ENCODE measurements at regions not wholly inside any gene's neighbourhood (a gene's known extent, or its start where the extent isn't known, plus 50 kb on each side); places are given as distances from the start of the nearest gene placed in this dataset.

- DNase-seq = no peak
These were observed 152.9 kb downstream of the ACTL8 start for GRCh38 chr1:17907999-17908398.

- DNase-seq = no peak
These were observed 153.8 kb downstream of the ACTL8 start for GRCh38 chr1:17908945-17909344.

DNA sequence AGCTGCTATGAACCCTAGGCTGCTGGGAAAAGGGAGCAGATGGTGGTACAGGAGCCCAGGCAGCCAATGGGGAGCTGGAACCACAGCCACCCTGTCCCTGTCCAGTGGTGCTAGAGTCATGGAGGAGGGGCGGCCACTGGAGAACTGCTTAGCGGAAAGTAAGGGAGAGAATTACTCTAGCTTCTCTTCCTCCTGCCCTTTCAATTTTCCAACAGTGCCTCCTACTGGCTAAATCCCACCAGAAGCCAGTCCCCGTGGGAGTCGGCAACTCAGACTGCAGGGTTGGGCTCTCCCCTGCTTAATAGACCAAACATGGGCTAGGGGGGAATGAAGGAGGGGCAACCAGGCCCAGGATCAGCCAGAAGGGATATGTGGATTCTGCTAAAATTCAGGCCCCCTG is 154.5 kb downstream of the ACTL8 start:
- no peak for DNase-seq

DNA sequence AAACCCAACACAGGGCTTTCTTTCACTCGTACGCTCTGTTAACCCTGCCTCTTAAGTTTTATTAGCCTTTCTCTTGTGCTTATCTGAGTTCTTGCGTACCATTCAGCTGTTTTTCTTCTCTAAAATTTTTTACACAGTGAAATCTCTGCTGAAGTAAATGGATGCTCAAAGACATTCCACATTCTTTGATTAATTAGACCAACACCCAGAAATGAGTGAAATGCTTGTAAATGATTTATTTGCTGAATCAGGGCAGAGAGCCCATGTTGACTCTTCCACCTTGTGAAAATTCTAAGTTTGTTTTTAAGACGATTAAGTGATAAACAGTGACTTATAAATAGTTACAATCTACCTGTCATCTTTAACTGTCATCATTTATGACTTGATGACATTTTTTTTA is 156.7 kb downstream of the ACTL8 start:
- no peak for DNase-seq

- no peak for DNase-seq
These were observed 157.4 kb downstream of the ACTL8 start for GRCh38 chr1:17912491-17912890.

DNA sequence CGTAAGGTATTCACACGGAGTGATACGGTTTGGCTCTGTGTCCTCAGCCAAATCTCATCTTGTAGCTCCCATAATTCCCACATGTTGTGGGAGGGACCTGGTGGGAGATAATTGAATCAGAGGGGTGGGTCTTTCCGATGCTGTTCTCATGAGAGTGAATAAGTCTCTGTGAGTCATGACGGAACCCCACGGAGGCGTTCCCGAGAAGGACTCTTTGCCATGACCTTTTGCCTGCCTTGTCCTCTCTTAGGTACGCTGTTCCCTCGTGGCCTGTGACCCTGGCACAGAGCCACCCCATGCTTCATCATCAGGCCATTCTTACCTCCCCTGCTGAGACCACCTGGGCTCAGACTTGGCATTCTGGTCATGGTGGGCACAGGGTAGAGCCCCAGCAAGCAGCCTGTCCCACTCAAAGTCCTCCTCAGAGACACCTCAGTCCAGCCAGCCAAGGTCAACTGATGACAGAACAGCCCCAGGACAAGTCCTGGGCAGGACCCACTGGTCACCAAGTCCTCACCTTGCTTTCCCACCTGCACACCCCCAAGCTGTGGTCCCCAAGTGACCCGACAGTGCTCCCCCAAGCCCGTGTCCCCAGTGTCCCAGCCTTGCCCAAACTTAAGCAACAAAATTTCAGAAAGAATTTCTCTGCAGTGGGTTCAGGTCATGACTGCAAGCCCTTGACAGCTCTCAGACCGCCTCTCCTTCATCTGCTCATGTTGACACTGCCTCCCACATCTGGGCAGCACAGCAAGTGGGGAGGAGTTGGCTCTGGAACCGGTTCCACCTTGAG is 158.4 kb downstream of the ACTL8 start:
- no peak for DNase-seq

DNA sequence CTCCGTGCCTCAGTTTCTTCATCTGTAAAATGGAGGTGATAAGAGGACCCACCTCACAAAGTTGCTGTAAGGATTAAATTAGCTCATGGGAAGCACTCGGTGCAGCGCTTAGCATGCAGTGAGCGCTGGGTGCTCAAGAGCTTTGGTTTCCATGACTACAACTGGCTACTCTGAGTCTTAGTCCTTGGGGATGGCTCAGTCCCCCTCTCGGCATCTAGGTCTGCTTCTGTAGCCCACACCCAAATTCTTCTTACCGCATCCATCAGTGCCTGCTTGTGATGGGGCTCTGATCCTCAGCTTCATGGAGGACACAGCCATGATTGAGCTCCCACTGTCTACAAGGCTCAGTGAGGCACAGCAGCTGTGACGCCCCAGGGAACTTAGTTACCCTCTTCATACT is 159.0 kb downstream of the ACTL8 start:
- DNase-seq = no peak

DNA sequence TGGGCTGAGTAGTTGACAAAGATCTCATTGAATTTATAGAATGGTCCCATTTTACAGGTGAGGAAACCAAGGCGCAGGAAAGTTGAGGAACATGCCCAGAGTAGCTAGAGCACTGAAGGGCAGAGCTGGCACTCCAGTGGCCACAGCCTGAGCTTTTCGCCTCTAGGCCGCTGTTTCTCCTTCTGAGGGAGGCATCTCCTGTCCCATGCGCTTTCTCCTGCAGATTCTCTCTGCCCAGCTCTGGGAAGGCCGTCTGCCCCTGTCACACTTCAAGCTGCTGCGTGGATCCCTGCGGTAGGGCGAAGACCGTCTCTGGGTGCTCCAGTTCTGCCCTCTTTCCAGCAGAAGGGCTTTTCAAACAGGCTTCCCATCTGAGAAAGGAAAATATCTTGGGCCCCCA is 159.9 kb downstream of the ACTL8 start:
- no peak for DNase-seq

GRCh38 chr1:17915511-17916197 is 160.5 kb downstream of the ACTL8 start:
- DNase-seq = no peak

- no peak for DNase-seq
These were observed 161.6 kb downstream of the ACTL8 start for GRCh38 chr1:17916702-17917101.

DNA sequence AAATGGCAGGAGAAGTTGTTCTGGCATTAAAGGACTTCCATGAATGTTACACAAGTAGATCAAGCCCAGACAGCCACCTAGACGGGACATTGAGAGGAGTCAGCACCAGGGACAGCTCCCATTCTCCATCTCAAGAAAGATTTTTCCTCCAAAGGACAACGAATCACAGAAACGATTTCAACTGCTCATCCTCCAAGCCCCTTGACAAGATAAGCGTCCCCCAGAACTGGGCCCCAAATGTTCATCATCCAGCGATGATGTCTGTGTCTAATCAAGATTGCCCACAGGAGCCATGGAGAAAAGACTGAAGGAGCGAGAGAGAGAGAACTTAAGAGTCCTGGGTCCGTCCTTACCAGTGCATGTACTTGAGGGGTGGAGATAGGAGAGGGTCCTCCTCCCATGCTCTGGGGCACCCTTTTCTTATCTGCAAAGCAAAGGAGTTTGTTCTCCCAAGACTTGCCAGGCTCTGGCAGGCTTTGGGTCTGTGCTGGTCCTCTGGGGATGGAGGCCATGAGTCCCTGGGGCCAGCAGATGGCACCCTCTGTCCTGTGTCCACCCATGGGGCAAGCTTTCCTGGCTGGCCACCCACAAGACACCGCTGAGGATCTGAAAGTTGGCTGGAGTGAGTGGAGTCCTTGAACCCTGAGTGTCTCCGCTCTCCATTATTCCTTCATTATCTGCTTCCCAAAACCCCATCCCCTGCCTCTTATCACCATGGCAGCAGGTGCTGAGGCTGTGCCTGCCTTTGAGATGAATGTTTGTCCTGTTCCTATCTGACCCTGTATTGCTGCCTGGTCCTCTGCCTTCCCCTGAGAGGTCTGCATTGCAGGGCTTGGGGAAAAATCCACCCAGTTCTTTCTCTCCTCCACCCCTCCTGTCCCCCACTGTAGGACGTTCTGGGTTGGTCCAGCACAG is 164.6 kb downstream of the ACTL8 start:
- DNase-seq = no peak

DNA sequence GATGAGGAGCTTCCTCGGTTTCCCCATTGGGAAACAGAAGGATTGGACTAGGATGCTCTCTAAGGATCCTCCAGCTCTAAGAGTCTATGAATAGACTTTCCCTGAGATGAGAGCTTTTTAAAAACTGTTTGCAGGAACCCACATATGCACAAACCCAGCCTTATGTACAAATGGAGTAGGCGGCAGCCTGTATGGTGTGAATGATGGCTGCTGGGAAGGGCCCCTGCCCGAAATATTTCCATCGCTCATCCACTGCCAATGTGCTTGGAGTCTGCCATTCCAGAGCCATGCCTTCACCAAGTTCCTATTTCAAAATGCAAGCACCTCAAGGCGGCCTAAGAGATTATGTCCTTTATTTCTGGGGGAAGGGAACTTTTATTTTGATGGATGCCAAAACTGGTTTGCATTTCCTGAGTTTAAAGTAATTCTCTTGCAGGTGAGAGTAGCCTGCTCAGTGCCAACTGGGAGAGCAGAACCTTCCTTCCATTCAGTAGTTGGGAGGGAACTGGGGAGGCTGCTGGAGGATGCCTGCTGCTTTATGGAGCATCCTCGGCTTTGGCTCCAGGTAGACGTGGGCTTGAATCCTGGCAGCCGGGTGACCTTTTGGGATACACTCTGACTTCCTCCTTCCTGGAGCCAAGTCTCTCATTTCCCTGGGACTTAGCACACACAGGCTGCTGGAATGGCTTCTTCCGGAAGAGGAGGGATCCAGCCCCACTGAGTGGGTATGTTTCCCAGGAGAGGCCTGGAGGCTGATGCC is 165.9 kb downstream of the ACTL8 start:
- DNase-seq = no peak

- DNase-seq = peak; percentile 8 to 26
These were observed 167.7 kb downstream of the ACTL8 start for GRCh38 chr1:17922833-17923232.

GRCh38 chr1:17923666-17924065 is 168.5 kb downstream of the ACTL8 start:
- no peak for DNase-seq

DNA sequence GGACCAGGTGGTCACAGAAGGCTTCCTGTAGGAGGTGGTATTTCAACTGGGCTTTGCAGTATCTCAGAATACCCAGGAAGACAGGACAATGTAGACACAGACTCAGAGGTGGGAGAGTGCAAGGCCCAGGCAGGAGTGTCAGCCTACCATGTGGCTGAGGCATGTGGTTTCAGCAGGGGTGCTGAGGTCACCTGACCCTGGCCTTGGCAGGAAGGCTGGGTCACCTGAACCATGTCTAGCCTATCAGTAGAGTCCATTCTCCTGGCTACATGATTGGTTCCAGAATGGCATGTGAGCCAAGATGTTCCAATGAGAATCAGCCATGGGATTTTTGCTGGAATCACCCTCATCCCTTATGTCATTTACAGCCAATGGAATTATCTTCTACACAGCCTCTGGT is 169.4 kb downstream of the ACTL8 start:
- no peak for DNase-seq

DNA sequence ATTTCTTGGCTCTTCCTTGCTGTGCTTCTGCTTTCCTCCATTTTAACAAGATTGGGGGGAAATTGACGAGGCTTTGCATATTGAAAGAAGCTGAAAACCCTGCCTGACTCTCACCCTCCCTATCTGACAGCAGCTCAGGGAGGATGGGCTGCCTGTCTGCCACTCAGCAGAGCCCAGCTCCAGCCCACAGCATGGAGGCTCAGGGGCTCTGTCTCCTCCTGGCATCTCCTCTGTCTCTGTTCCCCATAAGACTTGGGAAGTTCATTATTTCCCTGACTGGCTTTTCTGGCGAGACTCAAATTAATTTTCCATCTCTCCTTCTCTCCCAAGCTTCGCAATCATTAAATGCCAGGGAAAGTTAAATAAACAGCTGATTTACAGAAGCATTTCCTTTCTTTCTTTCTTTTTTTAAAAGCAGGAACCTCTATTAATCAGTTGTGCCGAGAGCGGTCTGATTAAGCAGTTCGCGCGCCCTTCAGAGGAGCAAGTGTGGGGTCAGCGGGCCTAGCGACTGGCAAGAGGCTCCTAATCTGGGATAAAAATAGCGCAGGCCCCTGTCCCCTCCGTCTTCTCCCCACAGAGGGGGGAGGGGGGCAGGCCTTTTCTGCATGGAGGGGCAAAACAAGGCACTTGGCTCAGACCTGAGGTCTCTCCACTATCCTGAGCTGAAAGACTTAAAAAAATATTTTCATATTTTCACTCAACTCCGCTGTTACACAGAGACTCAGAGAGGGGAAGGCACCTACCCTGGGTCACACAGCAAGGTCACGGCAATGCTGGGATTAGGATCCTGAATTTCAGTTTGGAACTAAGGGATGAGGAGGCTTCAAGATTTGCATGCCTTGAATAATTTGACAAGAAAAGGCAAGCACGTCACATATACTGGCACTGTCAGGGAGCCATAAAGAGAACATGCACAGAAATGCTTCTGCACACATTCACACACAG is 170.4 kb downstream of the ACTL8 start:
- DNase-seq = no peak

DNA sequence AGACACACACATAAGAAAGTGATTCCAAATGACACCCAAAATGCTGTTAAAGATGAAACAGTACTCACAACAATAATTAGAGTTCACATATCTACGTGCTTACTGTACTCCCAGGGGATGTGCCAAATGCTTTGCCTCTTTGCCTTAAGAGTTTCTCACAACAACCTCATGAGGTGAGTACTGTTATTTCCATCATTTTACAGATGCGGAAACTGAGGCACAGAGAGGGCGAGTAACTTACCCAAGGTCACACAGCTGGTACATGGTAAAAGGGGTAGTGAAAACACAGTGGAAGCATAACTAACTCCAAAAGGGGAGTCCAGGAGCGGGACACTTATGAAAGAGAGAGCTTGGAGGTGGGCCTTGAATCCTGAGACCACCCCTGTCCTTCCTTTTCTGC is 171.8 kb downstream of the ACTL8 start:
- DNase-seq = no peak

DNA sequence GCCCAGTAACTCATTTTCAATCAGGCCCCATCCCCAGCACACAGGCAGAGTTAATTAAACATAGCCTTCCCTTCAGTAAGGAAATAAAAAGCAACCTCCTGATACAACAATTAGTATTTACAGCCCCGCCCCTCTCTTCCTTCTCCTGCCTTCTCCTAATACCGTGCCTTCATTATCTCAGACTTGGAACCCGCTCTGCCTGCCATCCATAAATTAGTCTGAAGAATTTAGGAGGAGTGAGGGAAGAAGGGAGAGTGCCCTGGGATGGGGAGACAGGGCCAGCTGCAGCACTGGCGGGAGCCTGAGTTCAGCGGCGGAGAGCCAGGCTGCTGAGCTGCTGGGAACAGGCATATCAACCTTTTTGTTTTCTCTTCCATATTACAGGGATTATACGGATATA is 172.8 kb downstream of the ACTL8 start:
- DNase-seq = no peak

GRCh38 chr1:17929224-17929623 is 174.1 kb downstream of the ACTL8 start:
- DNase-seq = no peak

GRCh38 chr1:17930635-17931034 is 175.5 kb downstream of the ACTL8 start:
- no peak for DNase-seq

DNA sequence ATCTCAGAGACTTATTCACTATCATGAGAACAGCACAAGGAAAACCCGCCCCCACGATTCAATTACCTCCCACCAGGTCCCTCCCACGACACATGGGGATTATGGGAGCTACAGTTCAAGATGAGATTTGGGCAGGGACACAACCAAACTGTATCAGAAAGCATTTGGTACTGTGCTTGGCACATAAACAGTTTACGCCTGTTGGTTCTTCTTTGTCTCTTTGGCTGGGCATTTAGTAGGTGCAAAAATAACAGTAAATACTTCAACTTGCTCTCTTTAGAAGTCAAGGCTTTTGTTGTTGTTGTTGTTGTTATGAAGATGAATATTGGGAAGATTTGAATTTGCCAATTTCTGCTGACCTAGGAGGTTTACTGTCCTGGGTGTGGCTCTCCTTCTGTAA is 175.4 kb upstream of the IGSF21 start:
- DNase-seq = no peak

DNA sequence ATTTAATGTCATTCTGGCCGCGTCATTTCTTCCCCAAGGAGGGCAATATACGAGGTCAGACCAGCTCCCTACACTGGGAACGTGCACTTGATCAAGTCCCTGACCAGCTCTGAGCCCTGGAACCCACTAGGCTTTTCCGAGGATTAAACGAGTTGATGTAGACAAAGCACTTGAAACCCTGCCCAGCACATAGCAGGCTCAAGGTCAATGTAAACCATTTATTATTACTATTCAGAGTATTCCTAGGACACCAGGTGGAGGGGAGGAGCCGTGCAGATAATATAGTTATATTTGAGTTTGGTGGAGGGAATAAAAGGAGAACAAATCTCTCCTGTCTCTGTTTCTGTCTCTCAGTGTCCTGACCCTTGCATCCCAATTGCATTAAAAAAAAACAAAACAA is 174.1 kb upstream of the IGSF21 start:
- DNase-seq = no peak

Measured in NCI-H1930 (cell line).